ENCODE measurements at regions not wholly inside any gene's neighbourhood (a gene's known extent, or its start where the extent isn't known, plus 50 kb on each side); places are given as distances from the start of the nearest gene placed in this dataset.

DNA sequence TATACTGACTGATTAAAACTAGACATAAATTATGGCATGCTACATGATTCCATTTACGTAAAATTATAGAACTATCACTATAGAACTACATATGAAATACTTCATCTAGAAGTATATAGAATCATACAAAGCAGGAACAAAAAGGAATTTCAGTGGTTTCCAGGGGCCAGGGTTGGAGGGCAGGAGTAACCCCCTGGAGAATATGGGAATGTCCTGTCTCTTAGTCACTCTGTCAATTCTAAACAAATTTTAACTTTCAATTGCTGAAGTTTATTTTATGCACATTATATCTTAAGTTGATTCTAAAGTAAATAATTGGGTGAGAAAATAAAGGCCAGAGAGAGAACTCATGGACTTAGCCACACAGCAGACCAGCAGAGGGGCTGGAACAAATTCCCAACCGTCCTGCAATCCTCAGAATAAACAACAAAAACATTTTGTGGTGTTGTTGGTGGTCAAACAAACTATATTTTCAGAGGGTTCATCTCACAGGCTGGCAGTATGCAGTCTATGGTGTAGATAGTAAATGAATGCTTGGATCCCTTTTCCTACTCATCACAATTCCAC lies 476.9 kb upstream of the SLIT2 start (continued):
- TF ChIP-seq ZEB1 (IDR thresholded peaks at IDR 0.05; ENCODE audit: insufficient replicate concordance, low read depth) (no peak), ZNF710 (CRISPR knock-in tag; IDR thresholded peaks at IDR 0.05; ENCODE audit: borderline replicate concordance) (no peak), TFE3 (CRISPR knock-in tag; IDR thresholded peaks at IDR 0.05) (no peak), ZBTB43 (CRISPR knock-in tag; conservative IDR thresholded peaks at IDR 0.05) (no peak), ARNTL (CRISPR knock-in tag; IDR thresholded peaks at IDR 0.05) (no peak), MEIS1 (CRISPR knock-in tag; IDR thresholded peaks at IDR 0.05; ENCODE audit: borderline replicate concordance) (no peak), MIER3 (CRISPR knock-in tag; IDR thresholded peaks at IDR 0.05; ENCODE audit: borderline replicate concordance) (no peak), KDM4B (CRISPR knock-in tag; IDR thresholded peaks at IDR 0.05) (no peak)
- TF ChIP-seq, protein P1, sequence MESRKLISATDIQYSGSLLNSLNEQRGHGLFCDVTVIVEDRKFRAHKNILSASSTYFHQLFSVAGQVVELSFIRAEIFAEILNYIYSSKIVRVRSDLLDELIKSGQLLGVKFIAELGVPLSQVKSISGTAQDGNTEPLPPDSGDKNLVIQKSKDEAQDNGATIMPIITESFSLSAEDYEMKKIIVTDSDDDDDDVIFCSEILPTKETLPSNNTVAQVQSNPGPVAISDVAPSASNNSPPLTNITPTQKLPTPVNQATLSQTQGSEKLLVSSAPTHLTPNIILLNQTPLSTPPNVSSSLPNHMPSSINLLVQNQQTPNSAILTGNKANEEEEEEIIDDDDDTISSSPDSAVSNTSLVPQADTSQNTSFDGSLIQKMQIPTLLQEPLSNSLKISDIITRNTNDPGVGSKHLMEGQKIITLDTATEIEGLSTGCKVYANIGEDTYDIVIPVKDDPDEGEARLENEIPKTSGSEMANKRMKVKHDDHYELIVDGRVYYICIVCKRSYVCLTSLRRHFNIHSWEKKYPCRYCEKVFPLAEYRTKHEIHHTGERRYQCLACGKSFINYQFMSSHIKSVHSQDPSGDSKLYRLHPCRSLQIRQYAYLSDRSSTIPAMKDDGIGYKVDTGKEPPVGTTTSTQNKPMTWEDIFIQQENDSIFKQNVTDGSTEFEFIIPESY (CRISPR knock-in tag; IDR thresholded peaks at IDR 0.05): no peak

Data from HepG2 (cell line).